NCI-H345 (cell line): ENCODE measurements at regions not wholly inside any gene's neighbourhood (a gene's known extent, or its start where the extent isn't known, plus 50 kb on each side); places are given as distances from the start of the nearest gene placed in this dataset.
"Not testable (repeated sequence)": the region's sequence is repeated elsewhere in the genome, so short reads cannot be mapped to it uniquely, and the experiment has no call there.

Source experiments
- DNase-seq: peaks from one replicate; lab custom pipeline; 2025; lab: John Stamatoyannopoulos, UW

- DNase-seq, result no peak
Measured at GRCh38 chr7:104264285-104264684, 56.5 kb upstream of the ORC5 start.

- peak; percentile 10 for DNase-seq
Measured at GRCh38 chr7:104267701-104268368, 60.0 kb upstream of the ORC5 start.

GRCh38 chr7:104271948-104272347, 56.5 kb upstream of the LHFPL3 start:
- DNase-seq, result no peak

GRCh38 chr7:104272767-104273384, 55.5 kb upstream of the LHFPL3 start:
- DNase-seq, result peak; percentile 44

- no peak for DNase-seq
Measured at GRCh38 chr7:104275900-104276299, 52.5 kb upstream of the LHFPL3 start.

- not testable (repeated sequence) for DNase-seq
Measured at GRCh38 chr7:104276730-104277129, 51.7 kb upstream of the LHFPL3 start.
